Nephron progenitor cell (in vitro differentiated cells): ENCODE measurements at regions not wholly inside any gene's neighbourhood (a gene's known extent, or its start where the extent isn't known, plus 50 kb on each side); places are given as distances from the start of the nearest gene placed in this dataset.
A peak's percentile ranks its signal among the peaks of the same experiment; 100 is the strongest.

Experiments
- DNase-seq: peaks from one replicate; pipeline ENCODE4 v3.0.0; 2021
- H3K27ac Mint-ChIP-seq: 2 replicates; pipeline ENCODE4 v1.8.0; 2021; ENCODE audit warnings: mild to moderate bottlenecking, moderate library complexity, mixed read lengths
- H3K27me3 Mint-ChIP-seq: 2 replicates; pipeline ENCODE4 v1.8.0; 2021; ENCODE audit warnings: mild to moderate bottlenecking, low read depth, mixed read lengths; ENCODE audit not compliant: poor library complexity
- H3K36me3 Mint-ChIP-seq: 2 replicates; pipeline ENCODE4 v1.8.0; 2021; ENCODE audit warnings: low read depth, mixed read lengths
- H3K4me1 Mint-ChIP-seq: 2 replicates; pipeline ENCODE4 v1.8.0; 2021; ENCODE audit warnings: mixed read lengths
- H3K4me3 Mint-ChIP-seq: 2 replicates; pipeline ENCODE4 v1.8.0; 2021; ENCODE audit warnings: mild to moderate bottlenecking, moderate library complexity, mixed read lengths
- H3K9me3 Mint-ChIP-seq: 2 replicates; pipeline ENCODE4 v1.8.0; 2021; ENCODE audit warnings: mild to moderate bottlenecking, moderate library complexity, mixed read lengths
- TF ChIP-seq, protein P1 (sequence below): fragments of 200-600 bp; sonication (generic); IDR thresholded peaks from 2 replicates; pipeline ENCODE4 v1.5.0; 2021; ENCODE audit warnings: antibody characterized with exemption

- Mint-ChIP-seq H3K9me3 (no peaks in the 10 kb centered on the region), H3K4me3 (no peak overlapping the region), H3K27ac (no peak overlapping the region), H3K36me3 (no peaks in the 10 kb centered on the region), H3K27me3 (peaks cover 10% of the 10 kb centered on the region), H3K4me1 (peaks cover 29% of the 10 kb centered on the region)
- DNase-seq: no peak
- TF ChIP-seq, protein P1, sequence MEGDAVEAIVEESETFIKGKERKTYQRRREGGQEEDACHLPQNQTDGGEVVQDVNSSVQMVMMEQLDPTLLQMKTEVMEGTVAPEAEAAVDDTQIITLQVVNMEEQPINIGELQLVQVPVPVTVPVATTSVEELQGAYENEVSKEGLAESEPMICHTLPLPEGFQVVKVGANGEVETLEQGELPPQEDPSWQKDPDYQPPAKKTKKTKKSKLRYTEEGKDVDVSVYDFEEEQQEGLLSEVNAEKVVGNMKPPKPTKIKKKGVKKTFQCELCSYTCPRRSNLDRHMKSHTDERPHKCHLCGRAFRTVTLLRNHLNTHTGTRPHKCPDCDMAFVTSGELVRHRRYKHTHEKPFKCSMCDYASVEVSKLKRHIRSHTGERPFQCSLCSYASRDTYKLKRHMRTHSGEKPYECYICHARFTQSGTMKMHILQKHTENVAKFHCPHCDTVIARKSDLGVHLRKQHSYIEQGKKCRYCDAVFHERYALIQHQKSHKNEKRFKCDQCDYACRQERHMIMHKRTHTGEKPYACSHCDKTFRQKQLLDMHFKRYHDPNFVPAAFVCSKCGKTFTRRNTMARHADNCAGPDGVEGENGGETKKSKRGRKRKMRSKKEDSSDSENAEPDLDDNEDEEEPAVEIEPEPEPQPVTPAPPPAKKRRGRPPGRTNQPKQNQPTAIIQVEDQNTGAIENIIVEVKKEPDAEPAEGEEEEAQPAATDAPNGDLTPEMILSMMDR: no peak
Observed at GRCh38 chr15:26129852-26130251, 266.7 kb upstream of the ATP10A start.

- DNase-seq: no peak
- no peaks in the 10 kb centered on the region for H3K9me3 Mint-ChIP-seq
- H3K4me1 Mint-ChIP-seq: peaks cover 33% of the 10 kb centered on the region
- no peak overlapping the region for H3K27ac Mint-ChIP-seq
- TF ChIP-seq, protein P1: no peak
- H3K4me3 Mint-ChIP-seq: no peak overlapping the region
- peaks cover 6% of the 10 kb centered on the region for H3K27me3 Mint-ChIP-seq
- no peaks in the 10 kb centered on the region for H3K36me3 Mint-ChIP-seq
Observed at GRCh38 chr15:26128611-26129140, 265.5 kb upstream of the ATP10A start.

DNA sequence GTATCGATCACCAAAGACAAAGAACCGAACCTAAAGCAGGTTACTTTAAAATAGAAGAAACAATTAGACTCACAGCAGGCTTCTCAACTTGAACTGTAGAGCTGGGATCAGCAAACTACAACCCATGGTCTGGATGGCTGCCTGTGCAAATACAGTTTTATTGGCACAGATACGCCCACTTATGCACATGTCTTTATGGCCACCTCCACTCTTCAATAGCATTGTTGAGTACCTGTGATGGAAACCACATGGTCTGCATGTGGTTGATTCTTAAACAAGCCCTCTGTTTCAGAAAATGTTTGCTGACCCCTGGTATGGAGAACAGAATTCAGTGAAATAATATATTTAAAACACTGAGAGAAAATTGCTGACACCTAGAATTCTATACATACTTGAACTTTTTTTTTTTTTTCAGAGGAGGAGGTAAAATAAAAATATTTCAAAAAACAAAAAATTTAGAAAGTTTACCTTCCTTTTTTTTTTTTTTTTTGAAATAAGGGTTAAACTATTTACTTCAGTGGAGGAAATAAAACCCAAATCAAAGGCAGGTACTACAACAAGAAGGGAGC lies 263.8 kb upstream of the ATP10A start:
- H3K9me3 Mint-ChIP-seq: peaks cover 5% of the 10 kb centered on the region
- no peak for DNase-seq
- H3K27me3 Mint-ChIP-seq: peaks cover 6% of the 10 kb centered on the region
- no peak overlapping the region for H3K27ac Mint-ChIP-seq
- TF ChIP-seq, protein P1: no peak
- peaks cover 18% of the 10 kb centered on the region for H3K4me1 Mint-ChIP-seq
- H3K4me3 Mint-ChIP-seq: no peak overlapping the region
- H3K36me3 Mint-ChIP-seq: no peaks in the 10 kb centered on the region

DNA sequence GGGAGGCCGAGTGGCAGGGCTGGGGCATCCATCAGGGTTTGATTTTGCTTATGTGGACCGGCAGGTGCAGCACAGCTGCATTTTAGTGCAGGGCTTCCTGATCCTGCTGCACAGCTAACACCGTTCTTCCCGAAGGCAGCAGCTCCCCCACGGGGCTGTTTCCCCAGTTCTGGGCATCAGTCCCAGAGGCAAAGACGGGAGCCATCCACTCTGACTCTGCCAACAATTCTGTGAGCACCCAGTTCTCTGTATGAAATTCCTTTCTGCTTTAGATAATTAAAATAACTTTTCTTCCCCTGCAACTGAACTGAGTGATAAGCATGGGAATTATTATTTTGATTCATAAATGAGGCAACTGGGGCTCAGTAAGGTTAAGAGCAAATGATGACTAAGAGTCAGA lies 262.9 kb upstream of the ATP10A start:
- no peak overlapping the region for H3K4me3 Mint-ChIP-seq
- peaks cover 6% of the 10 kb centered on the region for H3K27me3 Mint-ChIP-seq
- H3K4me1 Mint-ChIP-seq: peaks cover 18% of the 10 kb centered on the region
- no peaks in the 10 kb centered on the region for H3K36me3 Mint-ChIP-seq
- TF ChIP-seq, protein P1: no peak
- DNase-seq: no peak
- H3K27ac Mint-ChIP-seq: no peak overlapping the region
- peaks cover 10% of the 10 kb centered on the region for H3K9me3 Mint-ChIP-seq

DNA sequence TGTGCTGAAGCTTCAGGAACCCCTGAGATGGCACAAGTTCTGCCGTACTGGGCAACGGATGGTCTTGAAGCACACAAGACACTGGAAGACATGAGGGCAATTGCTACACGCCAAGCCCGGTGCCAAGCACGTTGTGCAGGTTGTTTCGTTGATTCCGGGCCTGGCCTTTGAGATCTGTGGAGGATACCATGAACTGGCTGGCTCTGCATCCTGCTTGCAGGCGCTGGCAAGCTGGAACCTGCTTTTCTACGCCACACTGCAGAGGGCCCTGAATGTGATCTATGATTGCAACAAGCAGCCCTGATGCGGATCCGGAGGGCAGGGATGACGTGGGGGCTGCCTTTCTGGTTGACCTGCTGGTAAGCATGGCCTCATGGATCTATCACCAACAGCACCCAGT lies 262.5 kb upstream of the ATP10A start:
- Mint-ChIP-seq H3K4me1 (peaks cover 18% of the 10 kb centered on the region), H3K27ac (no peak overlapping the region), H3K4me3 (no peak overlapping the region), H3K9me3 (peaks cover 10% of the 10 kb centered on the region), H3K27me3 (peaks cover 6% of the 10 kb centered on the region), H3K36me3 (no peaks in the 10 kb centered on the region)
- TF ChIP-seq, protein P1: no peak
- no peak for DNase-seq

DNA sequence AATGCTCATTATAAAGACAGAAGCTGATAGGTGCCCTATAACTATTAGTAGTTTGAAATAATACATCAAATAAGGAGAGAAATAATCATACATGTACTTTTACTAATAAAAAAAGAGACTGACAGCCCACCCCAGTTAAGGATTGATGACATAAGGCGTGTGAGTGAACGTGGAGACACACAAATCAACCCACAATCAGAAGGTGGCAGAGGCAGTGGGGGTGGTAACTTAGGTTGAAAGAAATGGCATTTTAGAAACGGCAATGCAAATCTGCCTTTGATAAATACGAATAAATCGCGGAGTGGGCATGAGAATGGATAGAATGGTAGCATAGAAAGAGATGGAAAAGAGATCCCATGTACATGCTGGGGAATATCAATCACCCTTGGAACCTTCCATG lies 256.2 kb upstream of the ATP10A start:
- H3K27me3 Mint-ChIP-seq: peaks cover 6% of the 10 kb centered on the region
- H3K4me3 Mint-ChIP-seq: no peak overlapping the region
- DNase-seq: no peak
- TF ChIP-seq, protein P1: no peak
- H3K9me3 Mint-ChIP-seq: peaks cover 30% of the 10 kb centered on the region
- peaks cover 18% of the 10 kb centered on the region for H3K4me1 Mint-ChIP-seq
- no peaks in the 10 kb centered on the region for H3K36me3 Mint-ChIP-seq
- peak overlapping the region; percentile 43 for H3K27ac Mint-ChIP-seq
